ENCODE measurements at regions not wholly inside any gene's neighbourhood (a gene's known extent, or its start where the extent isn't known, plus 50 kb on each side); places are given as distances from the start of the nearest gene placed in this dataset.
"Not testable (repeated sequence)": the region's sequence is repeated elsewhere in the genome, so short reads cannot be mapped to it uniquely, and the experiment has no call there.

DNA sequence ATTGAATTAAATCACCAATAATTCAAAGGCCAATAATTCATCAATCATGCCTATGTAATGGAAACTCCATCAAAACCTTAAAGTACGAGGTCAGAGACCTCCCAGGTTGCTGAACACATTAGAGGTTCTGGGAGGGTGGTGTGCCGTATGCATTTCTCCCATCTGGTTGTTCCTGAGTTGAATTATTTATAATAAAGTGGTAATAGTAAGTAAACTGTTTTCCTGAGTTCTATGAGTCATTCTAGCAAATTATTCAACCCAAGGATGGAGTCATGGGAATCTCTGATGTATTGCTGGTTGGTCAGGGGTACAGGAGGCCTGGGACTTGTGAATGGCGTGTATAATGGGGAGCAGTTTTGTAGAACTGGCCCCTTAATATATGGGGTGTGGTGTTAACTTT lies 191.7 kb downstream of the CARTPT start:
- no peaks in the 10 kb centered on the region for H3K36me3 Mint-ChIP-seq (ENCODE audit: low read depth)
- DNase-seq (no peak), ATAC-seq (no peak)
- H3K9me3 ChIP-seq (ENCODE audit: control insufficient read depth, low read length, poor library complexity, severe bottlenecking): no peaks in the 10 kb centered on the region
- no peaks in the 10 kb centered on the region for H3K4me1 Mint-ChIP-seq
- H3K27me3 Mint-ChIP-seq: peaks cover 23% of the 10 kb centered on the region
- H3K4me3 Mint-ChIP-seq: no peak overlapping the region
- H3K27ac Mint-ChIP-seq: no peak overlapping the region

DNA sequence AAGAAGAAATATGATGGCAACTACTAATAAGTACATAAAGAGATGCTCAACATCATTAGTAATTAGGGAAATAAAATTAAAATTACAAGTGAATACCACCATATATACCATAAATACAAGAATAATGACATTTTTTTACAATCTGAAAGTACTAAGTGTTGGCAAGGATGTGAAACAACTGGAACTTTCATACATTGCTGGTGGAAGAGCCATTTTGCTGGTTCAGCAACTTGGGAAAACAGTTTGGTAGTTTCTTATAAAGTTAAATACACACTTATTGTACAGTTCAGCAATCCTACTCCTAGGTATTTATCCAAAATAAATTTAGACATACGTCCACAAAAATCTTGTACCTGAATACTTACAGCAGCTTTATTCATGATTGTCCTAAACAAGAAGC lies 192.9 kb downstream of the CARTPT start:
- no peaks in the 10 kb centered on the region for H3K9me3 ChIP-seq (ENCODE audit: control insufficient read depth, low read length, poor library complexity, severe bottlenecking)
- no peak for ATAC-seq
- Mint-ChIP-seq H3K27ac (no peak overlapping the region), H3K36me3 (ENCODE audit: low read depth) (no peaks in the 10 kb centered on the region), H3K27me3 (peaks cover 29% of the 10 kb centered on the region), H3K4me3 (no peak overlapping the region), H3K4me1 (no peaks in the 10 kb centered on the region)
- no peak for DNase-seq

DNA sequence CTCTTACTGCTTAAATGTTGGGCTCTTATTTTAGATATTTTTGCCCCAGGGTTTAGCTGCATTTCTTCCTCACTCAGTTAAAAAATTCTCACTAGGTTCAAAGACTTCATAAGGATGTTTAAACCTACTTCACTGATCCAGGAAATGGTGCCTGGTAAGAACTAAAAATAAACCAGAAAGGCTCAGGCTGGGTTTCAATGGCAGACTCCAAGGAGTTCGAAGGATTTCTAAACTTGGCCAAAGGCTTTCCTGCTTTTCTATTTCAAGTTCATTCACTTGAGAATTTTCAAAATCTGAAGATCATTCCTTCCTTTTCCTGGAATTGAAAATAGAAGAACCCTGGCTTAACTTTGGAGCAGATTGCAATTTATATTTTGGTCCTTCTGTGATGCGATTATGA lies 193.0 kb upstream of the MAP1B start:
- ATAC-seq: no peak
- DNase-seq: no peak
- Mint-ChIP-seq H3K36me3 (ENCODE audit: low read depth) (no peaks in the 10 kb centered on the region), H3K4me3 (no peak overlapping the region), H3K27ac (no peak overlapping the region), H3K4me1 (no peaks in the 10 kb centered on the region), H3K27me3 (peaks cover 11% of the 10 kb centered on the region)
- no peaks in the 10 kb centered on the region for H3K9me3 ChIP-seq (ENCODE audit: control insufficient read depth, low read length, poor library complexity, severe bottlenecking)

DNA sequence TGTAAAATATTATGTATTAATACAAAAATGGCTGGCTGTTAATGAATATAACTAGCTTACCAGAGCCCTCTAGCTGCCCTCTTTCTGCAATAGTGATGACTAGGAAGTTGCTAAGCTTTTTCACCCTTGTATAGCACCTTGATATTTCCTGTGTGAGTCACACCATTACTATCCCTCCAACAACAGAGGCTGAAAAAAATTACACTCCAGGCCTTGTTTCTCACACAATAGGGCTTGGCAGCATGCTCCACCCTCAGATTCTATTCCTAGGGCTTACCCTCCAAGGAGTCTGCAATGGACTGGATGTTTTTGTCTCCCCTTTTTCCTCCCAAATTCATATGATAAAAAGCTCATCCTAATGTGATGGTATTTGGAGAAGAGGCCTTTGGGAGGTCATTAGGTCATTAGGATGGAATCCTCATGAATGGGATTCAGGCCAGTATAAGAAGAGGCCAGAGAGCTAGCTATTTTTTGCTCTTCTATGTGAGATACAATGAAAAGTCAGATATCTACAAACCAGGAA lies 184.6 kb upstream of the MAP1B start:
- Mint-ChIP-seq H3K4me1 (no peaks in the 10 kb centered on the region), H3K27me3 (no peaks in the 10 kb centered on the region), H3K4me3 (no peak overlapping the region), H3K36me3 (ENCODE audit: low read depth) (no peaks in the 10 kb centered on the region), H3K27ac (no peak overlapping the region)
- peaks cover 2% of the 10 kb centered on the region for H3K9me3 ChIP-seq (ENCODE audit: control insufficient read depth, low read length, poor library complexity, severe bottlenecking)
- no peak for DNase-seq
- no peak for ATAC-seq

DNA sequence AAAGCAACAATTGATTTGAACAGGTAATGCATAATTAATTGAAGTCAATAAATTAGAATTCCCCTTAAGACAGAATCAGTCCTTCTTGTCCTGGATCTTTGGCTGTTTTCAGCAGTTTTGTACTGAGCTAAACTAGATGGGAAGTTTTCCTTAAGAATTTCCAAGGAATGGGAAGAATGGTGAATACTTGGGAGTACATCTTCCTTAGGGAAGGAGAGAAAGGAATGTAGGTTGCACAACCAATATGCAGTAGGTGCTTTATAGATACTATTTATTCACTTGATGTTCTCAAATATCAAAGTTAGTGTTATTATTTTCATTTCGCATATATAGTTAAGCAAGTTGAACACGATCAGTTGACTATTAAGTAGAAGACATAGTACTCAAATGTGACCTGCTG lies 183.5 kb upstream of the MAP1B start:
- Mint-ChIP-seq H3K27ac (no peak overlapping the region), H3K36me3 (ENCODE audit: low read depth) (no peaks in the 10 kb centered on the region)
- no peak for ATAC-seq

DNA sequence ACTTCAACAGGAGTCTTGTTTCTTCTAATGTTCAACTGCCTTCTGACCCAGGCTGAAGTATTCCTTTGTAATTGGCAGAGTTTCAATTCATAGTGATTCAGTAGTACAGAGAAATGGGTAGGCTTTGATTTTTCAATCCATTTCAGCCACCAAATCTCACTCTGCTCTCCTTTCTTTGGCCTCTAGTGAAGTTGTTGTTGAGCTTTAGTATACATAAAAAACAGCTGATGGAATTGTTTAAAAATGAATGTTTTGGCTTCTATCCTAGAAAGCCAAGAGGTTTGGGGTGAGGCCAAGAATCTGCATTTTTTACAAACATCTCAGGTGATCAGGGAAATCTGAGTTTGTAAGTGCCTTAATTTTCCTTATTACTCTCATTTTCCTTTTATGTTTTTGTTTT lies 182.9 kb upstream of the MAP1B start:
- no peak overlapping the region for H3K27ac Mint-ChIP-seq
- H3K27me3 Mint-ChIP-seq: no peaks in the 10 kb centered on the region
- no peaks in the 10 kb centered on the region for H3K36me3 Mint-ChIP-seq (ENCODE audit: low read depth)
- DNase-seq (no peak), ATAC-seq (no peak)
- H3K4me1 Mint-ChIP-seq: no peaks in the 10 kb centered on the region
- H3K9me3 ChIP-seq (ENCODE audit: control insufficient read depth, low read length, poor library complexity, severe bottlenecking): peaks cover 2% of the 10 kb centered on the region
- H3K4me3 Mint-ChIP-seq: no peak overlapping the region

More for the DNA sequence above, 183.5 kb upstream of the MAP1B start:
- Mint-ChIP-seq H3K4me3 (no peak overlapping the region), H3K4me1 (no peaks in the 10 kb centered on the region), H3K27me3 (no peaks in the 10 kb centered on the region)
- DNase-seq: no peak
- peaks cover 2% of the 10 kb centered on the region for H3K9me3 ChIP-seq (ENCODE audit: control insufficient read depth, low read length, poor library complexity, severe bottlenecking)

DNA sequence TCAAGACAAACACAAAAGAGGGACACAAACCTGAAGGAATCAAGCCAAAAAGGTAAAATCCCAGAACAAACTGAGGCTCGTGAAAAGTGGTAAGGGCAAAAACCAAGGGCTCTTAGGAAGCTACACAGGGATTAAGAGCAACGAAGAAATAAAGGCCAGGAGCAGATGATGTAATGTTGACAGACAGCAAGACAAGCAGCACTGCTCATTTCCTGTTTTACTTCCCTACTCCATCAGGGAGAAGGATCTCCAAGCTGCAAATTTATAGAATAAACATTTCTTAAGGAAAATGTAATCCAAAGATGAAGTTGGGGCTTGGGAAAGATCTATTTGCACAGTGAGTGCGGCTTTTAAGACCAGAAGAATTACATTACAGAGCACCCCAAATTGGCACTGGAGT lies 182.3 kb upstream of the MAP1B start:
- no peaks in the 10 kb centered on the region for H3K36me3 Mint-ChIP-seq (ENCODE audit: low read depth)
- peaks cover 2% of the 10 kb centered on the region for H3K9me3 ChIP-seq (ENCODE audit: control insufficient read depth, low read length, poor library complexity, severe bottlenecking)
- no peak for DNase-seq
- no peaks in the 10 kb centered on the region for H3K4me1 Mint-ChIP-seq
- peaks cover 5% of the 10 kb centered on the region for H3K27me3 Mint-ChIP-seq
- no peak overlapping the region for H3K27ac Mint-ChIP-seq
- H3K4me3 Mint-ChIP-seq: no peak overlapping the region
- ATAC-seq: no peak

DNA sequence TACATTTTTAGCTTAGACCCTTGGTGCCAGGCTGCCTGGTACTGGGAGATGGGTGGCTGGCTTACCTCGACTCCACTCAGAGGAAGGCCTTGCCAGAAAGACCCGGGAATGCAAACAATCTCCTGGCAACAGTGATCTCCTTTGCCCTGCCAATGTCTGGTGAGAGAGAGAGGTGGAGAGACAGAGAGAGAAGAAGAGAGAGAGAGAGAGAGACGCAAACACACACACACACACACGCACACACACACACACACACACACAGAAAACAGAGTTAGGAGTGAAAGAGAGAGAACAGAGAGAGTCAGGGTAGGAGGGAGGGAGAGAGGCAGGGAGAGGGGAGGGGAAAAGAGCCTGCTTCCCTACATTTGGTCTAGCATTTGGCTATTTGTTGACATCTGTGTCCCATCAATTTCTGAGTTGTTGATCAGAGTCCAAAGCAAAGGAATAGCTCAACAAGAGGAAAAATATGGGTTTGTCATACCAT lies 181.6 kb upstream of the MAP1B start:
- DNase-seq (no peak), ATAC-seq (no peak)
- Mint-ChIP-seq H3K4me1 (no peaks in the 10 kb centered on the region), H3K27me3 (peaks cover 7% of the 10 kb centered on the region), H3K27ac (no peak overlapping the region), H3K4me3 (no peak overlapping the region), H3K36me3 (ENCODE audit: low read depth) (no peaks in the 10 kb centered on the region)
- H3K9me3 ChIP-seq (ENCODE audit: control insufficient read depth, low read length, poor library complexity, severe bottlenecking): peaks cover 2% of the 10 kb centered on the region

DNA sequence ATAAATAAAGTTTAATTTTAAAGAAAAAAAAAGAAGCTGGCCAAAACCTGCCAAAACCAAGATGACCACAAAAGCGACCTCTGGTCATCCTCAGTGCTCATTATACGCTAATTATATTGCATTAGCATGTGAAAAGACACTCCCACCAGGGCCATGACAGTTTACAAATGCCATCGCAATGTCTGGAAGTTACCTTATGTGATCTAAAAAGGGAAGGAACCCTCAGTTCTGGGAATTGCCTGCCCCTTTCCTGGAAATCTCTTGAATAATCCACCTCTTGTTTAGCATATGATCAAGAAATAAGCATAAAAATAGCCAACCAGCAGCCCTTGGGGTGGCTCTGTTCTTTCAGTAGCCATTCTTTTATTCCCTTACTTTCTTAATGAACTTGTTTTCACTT lies 178.3 kb upstream of the MAP1B start:
- no peak for DNase-seq
- ATAC-seq: no peak
- H3K9me3 ChIP-seq (ENCODE audit: control insufficient read depth, low read length, poor library complexity, severe bottlenecking): peaks cover 2% of the 10 kb centered on the region
- Mint-ChIP-seq H3K4me1 (no peaks in the 10 kb centered on the region), H3K27me3 (peaks cover 25% of the 10 kb centered on the region), H3K4me3 (no peak overlapping the region), H3K36me3 (ENCODE audit: low read depth) (no peaks in the 10 kb centered on the region), H3K27ac (no peak overlapping the region)

DNA sequence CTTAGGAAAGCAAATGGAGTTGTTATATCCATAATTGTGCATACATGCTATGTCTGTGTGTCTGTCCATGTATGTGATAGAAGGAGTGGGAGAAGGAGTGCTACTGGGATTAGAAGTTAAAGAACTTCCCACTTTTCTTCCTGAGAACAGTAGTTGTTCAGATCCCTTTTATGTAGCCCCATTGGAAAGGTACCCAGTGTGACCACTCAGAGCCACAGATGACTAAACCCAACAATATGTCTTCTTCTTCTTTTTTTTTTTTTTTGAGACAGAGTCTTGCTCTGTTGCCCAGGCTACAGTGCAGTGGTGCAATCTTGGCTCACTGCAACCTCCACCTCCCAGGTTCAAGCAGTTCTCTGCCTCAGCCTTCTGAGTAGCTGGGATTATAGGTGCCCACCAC lies 176.7 kb upstream of the MAP1B start:
- DNase-seq; H3K9me3 ChIP-seq (ENCODE audit: control insufficient read depth, low read length, poor library complexity, severe bottlenecking); H3K36me3 Mint-ChIP-seq (ENCODE audit: low read depth); H3K4me3 Mint-ChIP-seq; H3K27ac Mint-ChIP-seq; H3K4me1 Mint-ChIP-seq; ATAC-seq: not testable (repeated sequence)
- H3K27me3 Mint-ChIP-seq: peaks cover 30% of the 10 kb centered on the region

DNA sequence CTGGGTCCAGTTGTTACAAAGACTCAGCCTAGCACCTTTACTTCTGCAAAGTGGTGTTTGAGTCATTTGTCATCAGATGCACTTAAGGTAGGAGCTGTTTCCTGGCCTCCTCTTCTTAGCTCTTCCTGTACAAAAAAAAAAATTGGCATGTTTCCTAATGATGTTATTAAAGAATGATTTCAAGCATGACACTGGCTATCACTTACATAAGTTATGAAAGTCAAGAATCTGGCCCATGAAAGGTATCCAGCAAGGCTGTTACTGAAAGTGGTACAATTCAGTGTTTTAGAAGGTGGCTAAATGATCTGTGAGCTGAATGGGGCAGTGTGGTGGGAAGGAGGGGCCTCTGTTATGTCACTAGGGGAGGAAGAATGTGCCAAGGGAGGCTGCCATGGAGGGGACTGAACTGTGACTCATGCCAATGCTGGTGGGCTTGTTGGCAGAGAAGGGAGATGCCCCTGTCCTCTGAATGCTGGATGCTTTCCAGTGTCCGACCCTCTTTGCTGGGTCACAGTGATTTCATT lies 175.1 kb upstream of the MAP1B start:
- no peak for DNase-seq
- Mint-ChIP-seq H3K36me3 (ENCODE audit: low read depth) (no peaks in the 10 kb centered on the region), H3K27ac (no peak overlapping the region), H3K4me3 (no peak overlapping the region), H3K27me3 (peaks cover 30% of the 10 kb centered on the region), H3K4me1 (no peaks in the 10 kb centered on the region)
- ATAC-seq: no peak
- H3K9me3 ChIP-seq (ENCODE audit: control insufficient read depth, low read length, poor library complexity, severe bottlenecking): no peaks in the 10 kb centered on the region

DNA sequence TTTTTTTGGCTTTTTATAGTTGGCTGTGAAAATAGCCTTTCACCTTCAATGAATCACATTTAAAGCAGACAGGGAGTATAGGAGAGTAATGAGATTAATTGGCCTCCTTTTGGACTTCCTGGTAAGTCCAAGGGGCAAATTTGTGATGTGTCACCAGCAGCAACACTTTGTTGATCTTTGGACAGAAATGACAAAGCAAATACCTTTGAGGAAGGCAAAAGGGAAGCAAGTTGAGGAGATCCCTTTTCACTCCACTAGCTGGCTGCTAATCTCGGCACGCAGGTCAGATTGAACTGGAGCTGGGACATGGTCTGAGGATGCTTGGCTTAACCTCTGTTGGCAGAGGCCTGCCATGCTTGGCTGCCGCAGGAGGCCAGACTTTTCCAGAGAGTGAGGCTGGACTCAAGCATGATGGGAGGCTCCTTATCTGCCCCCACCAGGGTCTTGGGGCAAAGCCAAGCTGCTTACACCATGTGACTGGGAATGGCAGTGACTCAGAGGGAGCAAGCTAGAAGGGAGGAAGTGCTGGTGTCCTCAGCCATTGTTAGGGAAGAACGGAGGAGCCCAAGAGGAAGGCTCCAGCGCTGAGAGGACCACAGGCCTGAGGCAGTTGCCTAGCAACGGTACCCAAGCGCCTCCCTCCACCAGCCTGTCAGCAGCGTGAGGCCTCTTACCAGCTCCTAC lies 174.5 kb upstream of the MAP1B start:
- DNase-seq (no peak), ATAC-seq (no peak)
- no peak overlapping the region for H3K27ac Mint-ChIP-seq
- peaks cover 32% of the 10 kb centered on the region for H3K27me3 Mint-ChIP-seq
- H3K4me1 Mint-ChIP-seq: no peaks in the 10 kb centered on the region
- H3K36me3 Mint-ChIP-seq (ENCODE audit: low read depth): no peaks in the 10 kb centered on the region
- H3K4me3 Mint-ChIP-seq: no peak overlapping the region
- H3K9me3 ChIP-seq (ENCODE audit: control insufficient read depth, low read length, poor library complexity, severe bottlenecking): no peaks in the 10 kb centered on the region

DNA sequence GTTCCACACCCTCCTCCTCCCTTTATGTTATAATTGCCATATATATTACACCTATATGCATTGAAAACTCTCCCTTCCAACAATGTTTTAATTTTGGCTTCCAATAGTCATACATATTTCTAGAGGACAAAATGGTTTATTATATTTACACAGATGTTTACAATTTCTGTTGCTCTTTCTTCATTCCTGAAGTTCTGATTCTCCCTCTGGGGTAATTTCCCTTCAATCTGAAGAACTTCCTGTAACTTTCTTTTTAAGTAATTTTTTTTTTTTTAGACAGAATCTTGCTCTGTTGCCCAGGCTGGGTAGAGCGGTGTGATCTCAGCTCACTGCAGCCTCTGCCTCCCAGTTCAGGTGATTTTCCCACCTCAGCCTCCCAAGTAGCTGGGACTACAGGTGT lies 173.0 kb upstream of the MAP1B start:
- Mint-ChIP-seq H3K27me3 (peaks cover 45% of the 10 kb centered on the region), H3K4me3 (no peak overlapping the region), H3K4me1 (no peaks in the 10 kb centered on the region), H3K36me3 (ENCODE audit: low read depth) (no peaks in the 10 kb centered on the region), H3K27ac (no peak overlapping the region)
- no peaks in the 10 kb centered on the region for H3K9me3 ChIP-seq (ENCODE audit: control insufficient read depth, low read length, poor library complexity, severe bottlenecking)
- DNase-seq (no peak), ATAC-seq (no peak)
